Right atrium auricular region (tissue), 2 donors: ENCODE measurements at regions not wholly inside any gene's neighbourhood (a gene's known extent, or its start where the extent isn't known, plus 50 kb on each side); places are given as distances from the start of the nearest gene placed in this dataset.

Experiments used
- DNase-seq: peaks from one replicate; pipeline ENCODE4 v3.0.0-alpha.2; 2019; ENCODE audit warnings: low spot score
- H3K27ac ChIP-seq, 2 donors: fragments of 200-600 bp; sonication (generic); 1 replicate in 1 of 2; 2 replicates in 1 of 2; pipeline ENCODE4 v1.5.1; 2016 to 2019
- H3K27me3 ChIP-seq, 2 donors: fragments of 200-600 bp; sonication (generic); one replicate each; pipeline versions ENCODE4 v1.5.1 to v1.6.0; 2017 to 2019
- H3K36me3 ChIP-seq: fragments of 200-600 bp; sonication (generic); one replicate; pipeline ENCODE4 v1.5.1; 2016
- H3K4me1 ChIP-seq, 2 donors: fragments of 200-600 bp; sonication (generic); one replicate each; pipeline versions ENCODE4 v1.5.1 to v1.6.0; 2017 to 2019
- H3K4me3 ChIP-seq, 2 donors: fragments of 200-600 bp; sonication (generic); 1 replicate in 1 of 2; 2 replicates in 1 of 2; pipeline ENCODE4 v1.5.1; 2017 to 2019; ENCODE audit warnings: mild to moderate bottlenecking in 1 of 2, moderate library complexity in 1 of 2
- H3K9me3 ChIP-seq, 2 donors: fragments of 200-600 bp; sonication (generic); one replicate each; pipeline ENCODE4 v1.5.1; 2019
- TF ChIP-seq, protein P1 (sequence below), 2 donors: fragments of 200-600 bp; sonication (generic); IDR thresholded peaks; one replicate each; pipeline ENCODE4 v1.5.1; 2019; ENCODE audit warnings: antibody characterized with exemption in 2 of 2

DNA sequence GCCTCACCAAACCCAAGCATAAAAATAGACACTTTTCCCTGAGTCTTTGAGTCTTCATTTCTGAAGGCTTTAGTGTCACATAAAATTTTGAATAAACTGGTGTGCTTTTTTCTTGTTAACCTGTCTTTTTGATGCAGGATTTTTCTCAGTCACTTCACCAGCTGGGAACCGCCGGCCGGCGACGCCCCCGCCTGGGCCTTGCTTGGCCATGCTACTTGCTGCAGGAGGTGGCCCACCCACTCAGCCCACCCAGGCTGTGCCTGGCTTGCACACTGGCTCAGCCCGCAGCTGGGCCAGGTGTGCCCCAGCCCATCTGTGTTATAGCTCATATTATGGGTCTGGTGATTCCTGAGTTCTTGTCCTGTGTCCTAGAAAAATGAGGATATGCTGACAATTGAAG, 247.4 kb upstream of the CACNA2D1 start:
- Histone ChIP-seq H3K36me3 (no peaks in the 10 kb centered on the region), H3K9me3 (no peaks in the 10 kb centered on the region), H3K4me3 (no peak overlapping the region), H3K4me1 (no peaks in the 10 kb centered on the region), H3K27me3 (no peaks in the 10 kb centered on the region), H3K27ac (no peak overlapping the region)
- TF ChIP-seq, protein P1, sequence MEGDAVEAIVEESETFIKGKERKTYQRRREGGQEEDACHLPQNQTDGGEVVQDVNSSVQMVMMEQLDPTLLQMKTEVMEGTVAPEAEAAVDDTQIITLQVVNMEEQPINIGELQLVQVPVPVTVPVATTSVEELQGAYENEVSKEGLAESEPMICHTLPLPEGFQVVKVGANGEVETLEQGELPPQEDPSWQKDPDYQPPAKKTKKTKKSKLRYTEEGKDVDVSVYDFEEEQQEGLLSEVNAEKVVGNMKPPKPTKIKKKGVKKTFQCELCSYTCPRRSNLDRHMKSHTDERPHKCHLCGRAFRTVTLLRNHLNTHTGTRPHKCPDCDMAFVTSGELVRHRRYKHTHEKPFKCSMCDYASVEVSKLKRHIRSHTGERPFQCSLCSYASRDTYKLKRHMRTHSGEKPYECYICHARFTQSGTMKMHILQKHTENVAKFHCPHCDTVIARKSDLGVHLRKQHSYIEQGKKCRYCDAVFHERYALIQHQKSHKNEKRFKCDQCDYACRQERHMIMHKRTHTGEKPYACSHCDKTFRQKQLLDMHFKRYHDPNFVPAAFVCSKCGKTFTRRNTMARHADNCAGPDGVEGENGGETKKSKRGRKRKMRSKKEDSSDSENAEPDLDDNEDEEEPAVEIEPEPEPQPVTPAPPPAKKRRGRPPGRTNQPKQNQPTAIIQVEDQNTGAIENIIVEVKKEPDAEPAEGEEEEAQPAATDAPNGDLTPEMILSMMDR (IDR thresholded peaks at IDR 0.05): no peak
- no peak for DNase-seq

DNA sequence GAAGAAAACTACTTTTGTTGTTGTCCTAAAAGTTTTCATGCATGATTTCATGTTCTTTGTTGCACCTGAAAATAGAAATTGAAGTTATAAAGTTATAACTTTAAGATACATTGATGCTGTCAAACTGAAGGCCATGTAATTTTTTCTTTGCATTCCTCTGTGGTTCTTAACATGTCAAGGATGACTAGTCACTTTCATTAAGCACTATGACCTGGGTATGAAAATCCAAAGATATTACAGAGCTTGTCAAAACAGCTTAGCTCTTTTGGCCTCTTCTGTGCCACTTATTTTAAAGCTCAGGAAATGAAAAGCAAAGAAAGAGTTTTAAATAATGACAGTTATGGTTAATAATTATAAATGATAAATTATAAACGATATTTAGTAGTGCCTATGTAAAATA, 241.6 kb upstream of the CACNA2D1 start:
- TF ChIP-seq, protein P1 (IDR thresholded peaks at IDR 0.05): no peak
- no peak overlapping the region for H3K4me3 ChIP-seq
- H3K36me3 ChIP-seq: no peaks in the 10 kb centered on the region
- no peak overlapping the region for H3K27ac ChIP-seq
- no peaks in the 10 kb centered on the region for H3K9me3 ChIP-seq
- H3K4me1 ChIP-seq: no peaks in the 10 kb centered on the region
- no peaks in the 10 kb centered on the region for H3K27me3 ChIP-seq
- DNase-seq: no peak

DNA sequence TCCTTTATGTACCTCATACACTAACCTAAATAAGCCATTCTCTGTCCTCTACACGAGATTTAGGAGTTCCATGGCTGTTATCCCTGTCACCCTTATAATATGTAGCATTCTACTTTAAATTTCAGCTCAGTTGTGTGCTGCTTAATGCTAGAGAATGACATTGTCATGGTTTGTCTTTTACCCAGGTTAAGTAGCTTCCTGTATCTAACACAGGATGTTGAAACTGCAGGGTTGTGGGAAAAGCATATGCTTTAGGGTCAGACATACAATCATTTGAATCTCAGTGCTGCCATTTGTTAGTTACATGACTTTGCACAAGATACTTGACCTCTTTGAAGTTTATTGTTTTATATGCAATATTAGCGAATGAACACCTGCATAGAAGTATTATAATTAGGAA, 235.1 kb upstream of the CACNA2D1 start:
- TF ChIP-seq, protein P1 (IDR thresholded peaks at IDR 0.05): no peak
- Histone ChIP-seq H3K4me3 (no peak overlapping the region), H3K36me3 (no peaks in the 10 kb centered on the region), H3K27ac (no peak overlapping the region), H3K27me3 (no peaks in the 10 kb centered on the region), H3K4me1 (no peaks in the 10 kb centered on the region), H3K9me3 (no peaks in the 10 kb centered on the region)
- DNase-seq: no peak

DNA sequence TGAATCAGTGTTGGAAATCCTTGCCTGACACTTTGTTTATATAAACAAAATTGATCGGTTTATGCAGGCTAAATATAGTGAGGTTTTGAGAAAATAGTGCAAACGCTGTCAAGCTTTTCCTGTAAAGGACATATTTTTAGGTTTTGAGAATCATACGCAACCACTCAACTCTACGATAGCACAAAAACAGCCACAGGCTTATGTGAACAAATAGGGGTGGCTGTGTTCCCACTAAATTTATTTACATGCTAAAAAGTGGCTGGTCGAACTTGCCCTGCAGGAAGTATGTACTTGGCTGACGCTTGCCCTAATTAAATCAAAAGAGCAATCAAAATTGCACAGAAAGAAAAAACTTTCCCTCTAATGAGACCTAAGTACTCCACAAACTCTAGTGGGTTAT, 234.7 kb upstream of the CACNA2D1 start:
- Histone ChIP-seq H3K27me3 (no peaks in the 10 kb centered on the region), H3K4me1 (no peaks in the 10 kb centered on the region), H3K4me3 (no peak overlapping the region), H3K36me3 (no peaks in the 10 kb centered on the region), H3K9me3 (no peaks in the 10 kb centered on the region), H3K27ac (no peak overlapping the region)
- TF ChIP-seq, protein P1 (IDR thresholded peaks at IDR 0.05): no peak
- DNase-seq: no peak

DNA sequence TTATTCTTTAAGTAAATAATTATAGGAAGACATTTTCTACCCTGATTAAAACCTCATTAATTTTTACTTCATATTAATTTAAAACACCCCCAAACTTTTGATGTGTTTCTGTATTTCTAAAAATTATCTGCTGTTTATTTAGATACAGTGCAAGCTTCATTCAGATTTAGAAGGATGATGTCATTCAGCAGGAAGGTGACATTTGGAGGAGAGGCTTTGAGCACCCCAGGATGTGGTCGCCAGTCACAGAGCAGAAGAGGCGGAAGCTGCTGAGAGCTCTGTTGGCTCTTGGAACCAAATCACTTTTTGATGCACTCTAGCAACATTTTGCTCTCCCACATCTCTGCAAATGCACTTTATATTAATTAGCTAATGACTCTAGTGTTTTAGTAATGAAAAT, 233.9 kb upstream of the CACNA2D1 start:
- TF ChIP-seq, protein P1 (IDR thresholded peaks at IDR 0.05): no peak
- DNase-seq: no peak
- no peaks in the 10 kb centered on the region for H3K27me3 ChIP-seq
- H3K36me3 ChIP-seq: no peaks in the 10 kb centered on the region
- H3K4me1 ChIP-seq: no peaks in the 10 kb centered on the region
- no peak overlapping the region for H3K27ac ChIP-seq
- H3K9me3 ChIP-seq: no peaks in the 10 kb centered on the region
- H3K4me3 ChIP-seq: no peak overlapping the region

DNA sequence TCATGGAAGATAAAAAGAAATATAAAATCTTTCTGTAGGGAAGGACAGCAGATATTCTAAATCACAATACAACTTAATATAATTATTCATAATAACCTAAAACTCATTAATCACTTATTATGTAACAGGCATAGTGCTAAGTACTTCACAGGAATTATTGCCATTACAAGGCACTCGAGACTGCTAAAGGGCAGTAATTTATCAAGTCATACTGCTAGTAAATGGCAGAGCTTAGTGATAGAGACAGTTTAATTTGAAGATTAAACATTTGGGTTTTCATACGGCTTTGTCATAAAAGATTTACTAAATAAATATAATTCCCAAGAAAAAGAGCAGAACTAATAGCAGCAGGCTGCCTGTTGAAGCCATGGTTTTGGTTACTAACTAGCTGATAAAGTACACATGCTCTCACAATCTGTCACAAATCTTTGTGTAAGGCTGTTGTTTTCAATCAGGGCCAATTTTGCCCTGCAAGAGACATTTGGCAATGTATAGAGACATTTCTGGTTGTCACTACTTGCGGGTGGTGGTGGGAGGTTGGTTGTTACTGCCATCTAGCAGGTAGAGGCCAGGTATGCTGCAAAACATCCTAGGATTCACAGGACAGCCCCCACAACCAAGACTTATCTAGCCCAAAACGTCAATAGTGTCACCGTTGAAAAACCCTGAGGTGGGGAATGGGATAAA, 233.3 kb upstream of the CACNA2D1 start:
- no peak for DNase-seq
- Histone ChIP-seq H3K27me3 (no peaks in the 10 kb centered on the region), H3K36me3 (no peaks in the 10 kb centered on the region), H3K4me3 (no peak overlapping the region), H3K9me3 (no peaks in the 10 kb centered on the region), H3K4me1 (no peaks in the 10 kb centered on the region), H3K27ac (no peak overlapping the region)
- TF ChIP-seq, protein P1 (IDR thresholded peaks at IDR 0.05): no peak
